ENCODE measurements at regions not wholly inside any gene's neighbourhood (a gene's known extent, or its start where the extent isn't known, plus 50 kb on each side); places are given as distances from the start of the nearest gene placed in this dataset.

DNA sequence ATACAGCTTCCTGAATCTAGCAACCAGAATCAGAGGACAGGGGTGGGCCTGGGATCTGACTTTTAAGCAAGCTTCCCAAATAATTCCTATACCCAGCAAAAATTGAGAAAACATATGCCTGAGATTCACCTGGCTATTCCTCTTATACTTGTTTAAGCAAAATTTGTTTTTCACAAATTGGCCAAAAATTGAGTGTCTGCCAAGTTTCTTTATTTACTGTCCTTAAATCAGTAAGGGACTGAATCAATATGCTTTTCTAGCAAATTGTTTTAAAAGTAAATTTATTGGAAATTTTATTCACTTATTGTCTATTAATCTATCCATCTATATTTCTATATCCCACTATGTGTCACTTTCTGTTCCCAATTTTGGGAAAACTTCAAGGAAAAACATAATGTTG is 337.0 kb upstream of the ZNF804A start:
- TF ChIP-seq, protein P1, sequence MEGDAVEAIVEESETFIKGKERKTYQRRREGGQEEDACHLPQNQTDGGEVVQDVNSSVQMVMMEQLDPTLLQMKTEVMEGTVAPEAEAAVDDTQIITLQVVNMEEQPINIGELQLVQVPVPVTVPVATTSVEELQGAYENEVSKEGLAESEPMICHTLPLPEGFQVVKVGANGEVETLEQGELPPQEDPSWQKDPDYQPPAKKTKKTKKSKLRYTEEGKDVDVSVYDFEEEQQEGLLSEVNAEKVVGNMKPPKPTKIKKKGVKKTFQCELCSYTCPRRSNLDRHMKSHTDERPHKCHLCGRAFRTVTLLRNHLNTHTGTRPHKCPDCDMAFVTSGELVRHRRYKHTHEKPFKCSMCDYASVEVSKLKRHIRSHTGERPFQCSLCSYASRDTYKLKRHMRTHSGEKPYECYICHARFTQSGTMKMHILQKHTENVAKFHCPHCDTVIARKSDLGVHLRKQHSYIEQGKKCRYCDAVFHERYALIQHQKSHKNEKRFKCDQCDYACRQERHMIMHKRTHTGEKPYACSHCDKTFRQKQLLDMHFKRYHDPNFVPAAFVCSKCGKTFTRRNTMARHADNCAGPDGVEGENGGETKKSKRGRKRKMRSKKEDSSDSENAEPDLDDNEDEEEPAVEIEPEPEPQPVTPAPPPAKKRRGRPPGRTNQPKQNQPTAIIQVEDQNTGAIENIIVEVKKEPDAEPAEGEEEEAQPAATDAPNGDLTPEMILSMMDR (IDR thresholded peaks at IDR 0.05) = no peak
- no peak for TF ChIP-seq POLR2A (IDR thresholded peaks at IDR 0.05)

All from suprapubic skin (tissue), 3 donors.